ENCODE measurements at regions not wholly inside any gene's neighbourhood (a gene's known extent, or its start where the extent isn't known, plus 50 kb on each side); places are given as distances from the start of the nearest gene placed in this dataset.
A peak's percentile ranks its signal among the peaks of the same experiment; 100 is the strongest.

- TF ChIP-seq POLR2A (IDR thresholded peaks at IDR 0.05) (no peak), CTCF (IDR thresholded peaks at IDR 0.05) (peak; percentile 37 to 48 (median 43))
- no peaks in the 10 kb centered on the region for H3K27me3 ChIP-seq
Measured at GRCh38 chr1:55284856-55285255, 69.7 kb upstream of the USP24 start.

DNA sequence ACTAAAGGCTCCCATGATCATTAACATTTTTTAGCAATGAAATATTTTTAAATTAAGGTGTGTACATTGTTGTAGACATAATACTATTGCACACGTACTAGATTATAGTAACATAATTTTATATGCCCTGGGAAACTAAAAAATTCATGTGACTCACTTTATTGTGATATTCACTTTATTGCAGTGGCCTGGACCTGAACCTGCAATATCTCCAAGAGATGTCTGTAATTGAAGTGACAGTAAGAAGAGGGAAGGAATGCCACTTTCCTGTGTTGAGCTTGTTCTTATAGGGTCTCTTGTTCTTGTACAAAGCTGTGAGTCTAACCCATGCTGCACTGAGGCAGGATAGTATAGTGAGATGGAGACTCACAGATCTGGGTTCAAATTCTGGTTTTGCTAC, 66.9 kb upstream of the USP24 start:
- no peaks in the 10 kb centered on the region for H3K4me1 ChIP-seq
- intact Hi-C loops (cut with DNase I; ENCODE audit: low total_unique reads) = no loop called here
- no peak overlapping the region for H3K27ac ChIP-seq
- no peak overlapping the region for H3K4me3 ChIP-seq
- no peak for DNase-seq
- no peak for TF ChIP-seq CTCF (IDR thresholded peaks at IDR 0.05)
- TF ChIP-seq POLR2A (IDR thresholded peaks at IDR 0.05) = no peak
- no peaks in the 10 kb centered on the region for H3K9me3 ChIP-seq
- no peaks in the 10 kb centered on the region for H3K27me3 ChIP-seq
- WGBS, 2 donors = 73 to 87% methylated on average over 1 of the region's 1 CpG
- no peaks in the 10 kb centered on the region for H3K36me3 ChIP-seq (ENCODE audit: low read depth, missing control alignments)

More at GRCh38 chr1:55284856-55285255, 69.7 kb upstream of the USP24 start:
- 31 to 33% methylated on average over 4 of the region's 4 CpGs for WGBS, 2 donors
- no peaks in the 10 kb centered on the region for H3K4me1 ChIP-seq
- H3K27ac ChIP-seq = no peak overlapping the region
- intact Hi-C loops (cut with DNase I; ENCODE audit: low total_unique reads) = no loop called here
- H3K4me3 ChIP-seq = no peak overlapping the region
- peak; percentile 55 for DNase-seq
- H3K9me3 ChIP-seq = no peaks in the 10 kb centered on the region
- no peaks in the 10 kb centered on the region for H3K36me3 ChIP-seq (ENCODE audit: low read depth, missing control alignments)

DNA sequence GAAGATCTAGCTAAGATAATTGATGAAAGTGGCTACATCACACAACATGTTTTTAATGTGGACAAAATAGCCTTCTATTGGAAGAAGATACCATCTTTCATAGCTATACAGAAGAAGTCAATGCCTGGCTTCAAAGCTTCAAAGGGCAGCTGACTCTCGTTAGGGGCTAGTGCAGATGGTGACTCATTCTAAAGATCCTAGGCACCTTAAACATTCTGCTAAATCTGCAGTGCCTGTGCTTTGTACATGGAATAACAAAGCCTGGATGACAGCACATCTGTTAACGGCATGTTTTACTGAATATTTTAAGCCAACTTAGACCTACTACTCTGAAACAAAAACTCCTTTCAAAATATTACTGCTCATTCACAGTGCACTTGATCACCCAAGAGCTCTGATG, 65.6 kb upstream of the USP24 start:
- TF ChIP-seq CTCF (IDR thresholded peaks at IDR 0.05) = no peak
- no peak for TF ChIP-seq POLR2A (IDR thresholded peaks at IDR 0.05)
- H3K4me1 ChIP-seq = no peaks in the 10 kb centered on the region
- no peaks in the 10 kb centered on the region for H3K9me3 ChIP-seq
- H3K36me3 ChIP-seq (ENCODE audit: low read depth, missing control alignments) = no peaks in the 10 kb centered on the region
- no peaks in the 10 kb centered on the region for H3K27me3 ChIP-seq
- intact Hi-C loops (cut with DNase I; ENCODE audit: low total_unique reads) = no loop called here
- WGBS, 2 donors = 87 to 90% methylated on average over 2 of the region's 2 CpGs
- H3K27ac ChIP-seq = no peak overlapping the region
- no peak for DNase-seq
- H3K4me3 ChIP-seq = no peak overlapping the region

- Histone ChIP-seq H3K36me3 (ENCODE audit: low read depth, missing control alignments) (no peaks in the 10 kb centered on the region), H3K9me3 (no peaks in the 10 kb centered on the region), H3K27ac (no peak overlapping the region), H3K4me3 (no peak overlapping the region), H3K27me3 (no peaks in the 10 kb centered on the region), H3K4me1 (no peaks in the 10 kb centered on the region)
- intact Hi-C loops (cut with DNase I; ENCODE audit: low total_unique reads) = loop anchor here (5.0 kb wide), 1 partner anchor 137 kb away; no protein-coding TSS in a partner anchor
- TF ChIP-seq POLR2A (IDR thresholded peaks at IDR 0.05) (no peak), CTCF (IDR thresholded peaks at IDR 0.05) (no peak)
- 95 to 98% methylated on average over 3 of the region's 3 CpGs for WGBS, 2 donors
- no peak for DNase-seq
Measured at GRCh38 chr1:55279627-55280026, 64.5 kb upstream of the USP24 start.

GRCh38 chr1:55278378-55278777, 63.2 kb upstream of the USP24 start:
- Histone ChIP-seq H3K4me3 (no peak overlapping the region), H3K27me3 (no peaks in the 10 kb centered on the region), H3K9me3 (no peaks in the 10 kb centered on the region), H3K4me1 (no peaks in the 10 kb centered on the region), H3K36me3 (ENCODE audit: low read depth, missing control alignments) (no peaks in the 10 kb centered on the region), H3K27ac (no peak overlapping the region)
- 44 to 84% methylated on average over 2 of the region's 2 CpGs for WGBS, 2 donors
- DNase-seq = no peak
- no peak for TF ChIP-seq CTCF (IDR thresholded peaks at IDR 0.05)
- no peak for TF ChIP-seq POLR2A (IDR thresholded peaks at IDR 0.05)
- intact Hi-C loops (cut with DNase I; ENCODE audit: low total_unique reads) = loop anchor here (5.0 kb wide), 1 partner anchor 136 kb away; no protein-coding TSS in a partner anchor

Measured in testis (tissue), 2 donors.